ENCODE measurements at regions not wholly inside any gene's neighbourhood (a gene's known extent, or its start where the extent isn't known, plus 50 kb on each side); places are given as distances from the start of the nearest gene placed in this dataset.
"Not testable (repeated sequence)": the region's sequence is repeated elsewhere in the genome, so short reads cannot be mapped to it uniquely, and the experiment has no call there.

GRCh38 chr16:48020617-48021016 lies 135.2 kb downstream of the ABCC12 start:
- not testable (repeated sequence) for TF ChIP-seq CTCF, EP300, POLR2AphosphoS5 (IDR thresholded peaks at IDR 0.05)
